Activated CD4-positive, alpha-beta T cell treated with anti-CD3 and anti-CD28 coated beads, Interleukin-2, amount 10 ng/mL, durations not matched to agents 24 days and 14 days (primary cell): ENCODE measurements at regions not wholly inside any gene's neighbourhood (a gene's known extent, or its start where the extent isn't known, plus 50 kb on each side); places are given as distances from the start of the nearest gene placed in this dataset.
"Not testable (repeated sequence)": the region's sequence is repeated elsewhere in the genome, so short reads cannot be mapped to it uniquely, and the experiment has no call there.

ENCODE experiments used
- DNase-seq: peaks from one replicate; pipeline ENCODE4 v3.0.0; 2022
- H3K27ac Mint-ChIP-seq: one replicate; pipeline ENCODE4 v1.8.0; 2022; ENCODE audit warnings: mild to moderate bottlenecking, mixed read lengths
- H3K27me3 Mint-ChIP-seq: one replicate; pipeline ENCODE4 v1.8.0; 2022; ENCODE audit warnings: mixed read lengths
- H3K36me3 Mint-ChIP-seq: one replicate; pipeline ENCODE4 v1.8.0; 2022; ENCODE audit warnings: low read depth, mild to moderate bottlenecking, mixed read lengths
- H3K4me1 Mint-ChIP-seq: one replicate; pipeline ENCODE4 v1.8.0; 2021; ENCODE audit warnings: mixed read lengths
- H3K4me3 Mint-ChIP-seq: one replicate; pipeline ENCODE4 v1.8.0; 2022; ENCODE audit warnings: mild to moderate bottlenecking, moderate library complexity, mixed read lengths
- H3K9me3 Mint-ChIP-seq: one replicate; pipeline ENCODE4 v1.8.0; 2021; ENCODE audit warnings: mixed read lengths
- intact Hi-C: fragments of 100-400 bp; cut with micrococcal nuclease; formaldehyde crosslinking; loops from one replicate; pipeline ENCODE4 v1.15.1; 2023

GRCh38 chr2:186385638-186386201 lies 100.3 kb upstream of the ZC3H15 start:
- H3K27me3 Mint-ChIP-seq, H3K36me3 Mint-ChIP-seq, intact Hi-C loops, H3K4me3 Mint-ChIP-seq, H3K27ac Mint-ChIP-seq, H3K4me1 Mint-ChIP-seq, DNase-seq: not testable (repeated sequence)
- peaks cover 22% of the 10 kb centered on the region for H3K9me3 Mint-ChIP-seq

GRCh38 chr2:186399082-186399644 lies 86.9 kb upstream of the ZC3H15 start:
- H3K4me1 Mint-ChIP-seq: no peaks in the 10 kb centered on the region
- H3K4me3 Mint-ChIP-seq: no peak overlapping the region
- H3K27me3 Mint-ChIP-seq: no peaks in the 10 kb centered on the region
- H3K36me3 Mint-ChIP-seq: no peaks in the 10 kb centered on the region
- intact Hi-C loops: no loop called here
- peaks cover 18% of the 10 kb centered on the region for H3K9me3 Mint-ChIP-seq
- DNase-seq: no peak
- H3K27ac Mint-ChIP-seq: no peak overlapping the region

GRCh38 chr2:186405842-186406241 lies 80.2 kb upstream of the ZC3H15 start:
- DNase-seq: no peak
- Mint-ChIP-seq H3K4me1 (no peaks in the 10 kb centered on the region), H3K27me3 (no peaks in the 10 kb centered on the region), H3K36me3 (no peaks in the 10 kb centered on the region), H3K27ac (no peak overlapping the region), H3K4me3 (no peak overlapping the region), H3K9me3 (peaks cover 12% of the 10 kb centered on the region)
- intact Hi-C loops: no loop called here

GRCh38 chr2:186407611-186408010 lies 78.4 kb upstream of the ZC3H15 start:
- Mint-ChIP-seq H3K27ac (no peak overlapping the region), H3K27me3 (no peaks in the 10 kb centered on the region), H3K36me3 (no peaks in the 10 kb centered on the region), H3K4me3 (no peak overlapping the region), H3K4me1 (no peaks in the 10 kb centered on the region), H3K9me3 (peaks cover 22% of the 10 kb centered on the region)
- intact Hi-C loops: no loop called here
- no peak for DNase-seq

GRCh38 chr2:186410802-186411201 lies 75.3 kb upstream of the ZC3H15 start:
- H3K27ac Mint-ChIP-seq: no peak overlapping the region
- DNase-seq: no peak
- intact Hi-C loops: no loop called here
- H3K4me1 Mint-ChIP-seq: no peaks in the 10 kb centered on the region
- H3K9me3 Mint-ChIP-seq: peaks cover 10% of the 10 kb centered on the region
- no peaks in the 10 kb centered on the region for H3K36me3 Mint-ChIP-seq
- H3K27me3 Mint-ChIP-seq: no peaks in the 10 kb centered on the region
- H3K4me3 Mint-ChIP-seq: no peak overlapping the region

GRCh38 chr2:186422226-186422625 lies 63.8 kb upstream of the ZC3H15 start:
- no peak overlapping the region for H3K27ac Mint-ChIP-seq
- H3K36me3 Mint-ChIP-seq: no peaks in the 10 kb centered on the region
- peaks cover 2% of the 10 kb centered on the region for H3K27me3 Mint-ChIP-seq
- no peak overlapping the region for H3K4me3 Mint-ChIP-seq
- peaks cover 7% of the 10 kb centered on the region for H3K4me1 Mint-ChIP-seq
- intact Hi-C loops: no loop called here
- no peaks in the 10 kb centered on the region for H3K9me3 Mint-ChIP-seq
- DNase-seq: no peak

GRCh38 chr2:186423481-186423880 lies 62.6 kb upstream of the ZC3H15 start:
- intact Hi-C loops: no loop called here
- H3K27me3 Mint-ChIP-seq: peaks cover 2% of the 10 kb centered on the region
- no peaks in the 10 kb centered on the region for H3K9me3 Mint-ChIP-seq
- H3K27ac Mint-ChIP-seq: no peak overlapping the region
- H3K4me1 Mint-ChIP-seq: peaks cover 7% of the 10 kb centered on the region
- DNase-seq: no peak
- no peak overlapping the region for H3K4me3 Mint-ChIP-seq
- H3K36me3 Mint-ChIP-seq: no peaks in the 10 kb centered on the region

GRCh38 chr2:186424265-186424664 lies 61.8 kb upstream of the ZC3H15 start:
- H3K4me3 Mint-ChIP-seq: no peak overlapping the region
- peaks cover 7% of the 10 kb centered on the region for H3K4me1 Mint-ChIP-seq
- peaks cover 2% of the 10 kb centered on the region for H3K27me3 Mint-ChIP-seq
- no peaks in the 10 kb centered on the region for H3K36me3 Mint-ChIP-seq
- H3K9me3 Mint-ChIP-seq: no peaks in the 10 kb centered on the region
- intact Hi-C loops: no loop called here
- DNase-seq: no peak
- H3K27ac Mint-ChIP-seq: no peak overlapping the region

- Mint-ChIP-seq H3K27me3 (peaks cover 2% of the 10 kb centered on the region), H3K36me3 (no peaks in the 10 kb centered on the region), H3K27ac (no peak overlapping the region), H3K9me3 (no peaks in the 10 kb centered on the region), H3K4me1 (peaks cover 7% of the 10 kb centered on the region), H3K4me3 (no peak overlapping the region)
- no peak for DNase-seq
- intact Hi-C loops: no loop called here
Observed at GRCh38 chr2:186425576-186425975, 60.5 kb upstream of the ZC3H15 start.

- H3K4me1 Mint-ChIP-seq: peaks cover 7% of the 10 kb centered on the region
- H3K4me3 Mint-ChIP-seq: no peak overlapping the region
- H3K27ac Mint-ChIP-seq: no peak overlapping the region
- H3K9me3 Mint-ChIP-seq: no peaks in the 10 kb centered on the region
- peaks cover 2% of the 10 kb centered on the region for H3K27me3 Mint-ChIP-seq
- no peaks in the 10 kb centered on the region for H3K36me3 Mint-ChIP-seq
- intact Hi-C loops: no loop called here
- DNase-seq: no peak
Observed at GRCh38 chr2:186426153-186427016, 59.7 kb upstream of the ZC3H15 start.

- H3K27ac Mint-ChIP-seq, intact Hi-C loops, H3K4me1 Mint-ChIP-seq, H3K27me3 Mint-ChIP-seq, H3K36me3 Mint-ChIP-seq, H3K4me3 Mint-ChIP-seq, DNase-seq, H3K9me3 Mint-ChIP-seq: not testable (repeated sequence)
Observed at GRCh38 chr2:186427017-186427350, 59.1 kb upstream of the ZC3H15 start.

- no peak for DNase-seq
- H3K4me3 Mint-ChIP-seq: no peak overlapping the region
- intact Hi-C loops: no loop called here
- no peak overlapping the region for H3K27ac Mint-ChIP-seq
- no peaks in the 10 kb centered on the region for H3K9me3 Mint-ChIP-seq
- H3K36me3 Mint-ChIP-seq: no peaks in the 10 kb centered on the region
- peaks cover 7% of the 10 kb centered on the region for H3K4me1 Mint-ChIP-seq
- H3K27me3 Mint-ChIP-seq: peaks cover 2% of the 10 kb centered on the region
Observed at GRCh38 chr2:186427970-186428369, 58.1 kb upstream of the ZC3H15 start.

- intact Hi-C loops: no loop called here
- DNase-seq: no peak
- Mint-ChIP-seq H3K4me1 (peaks cover 7% of the 10 kb centered on the region), H3K27ac (no peak overlapping the region), H3K27me3 (peaks cover 2% of the 10 kb centered on the region), H3K36me3 (no peaks in the 10 kb centered on the region), H3K4me3 (no peak overlapping the region), H3K9me3 (no peaks in the 10 kb centered on the region)
Observed at GRCh38 chr2:186429104-186429503, 57.0 kb upstream of the ZC3H15 start.

- no peak for DNase-seq
- intact Hi-C loops: no loop called here
- Mint-ChIP-seq H3K36me3 (no peaks in the 10 kb centered on the region), H3K4me1 (peaks cover 7% of the 10 kb centered on the region), H3K27ac (no peak overlapping the region), H3K9me3 (no peaks in the 10 kb centered on the region), H3K4me3 (no peak overlapping the region), H3K27me3 (no peaks in the 10 kb centered on the region)
Observed at GRCh38 chr2:186431306-186431705, 54.8 kb upstream of the ZC3H15 start.
